HepG2 (cell line): ENCODE measurements at regions not wholly inside any gene's neighbourhood (a gene's known extent, or its start where the extent isn't known, plus 50 kb on each side); places are given as distances from the start of the nearest gene placed in this dataset.
"Not testable (repeated sequence)": the region's sequence is repeated elsewhere in the genome, so short reads cannot be mapped to it uniquely, and the experiment has no call there.

Experiments used
- CERS6 ChIP-seq: sonication (generic); formaldehyde crosslinking; IDR thresholded peaks from 2 replicates; pipeline ENCODE4 v1.5.0; 2020; ENCODE audit warnings: missing genetic modification reagents
- FOXK2 ChIP-seq: fragments of 450-650 bp; IDR thresholded peaks from 2 replicates; pipeline ENCODE4 v1.6.1; 2016
- MYC ChIP-seq: sonication (generic); formaldehyde crosslinking; IDR thresholded peaks from 2 replicates; pipeline ENCODE4 v1.9.0; 2021; ENCODE audit warnings: missing genetic modification reagents, borderline replicate concordance
- ZNF12 ChIP-seq: sonication (generic); formaldehyde crosslinking; IDR thresholded peaks from 2 replicates; pipeline ENCODE4 v1.5.0; 2020; ENCODE audit warnings: missing genetic modification reagents

- TF ChIP-seq ZNF12; FOXK2; MYC (CRISPR knock-in tag); CERS6: not testable (repeated sequence)
Measured at GRCh38 chr12:25710938-25711605, 158.0 kb upstream of the LMNTD1 start.
